HepG2 (cell line): ENCODE measurements at regions not wholly inside any gene's neighbourhood (a gene's known extent, or its start where the extent isn't known, plus 50 kb on each side); places are given as distances from the start of the nearest gene placed in this dataset.

Source experiments
- ATAC-seq: fragments of 200-7000 bp; cut with Tn5 transposase; 3 replicates; pipeline ENCODE4 v1.9.1; 2020; ENCODE audit warnings: mild to moderate bottlenecking, moderate library complexity
- BruUV-seq: library from RNA; stranded (reverse); fragments of 400-500 nt; replicated peaks from 2 replicates; lab custom pipeline; 2021; lab: Mats Ljungman, UMichigan
- CTCF ChIA-PET: fragments of 300-600 bp; formaldehyde crosslinking; extraction: SDS; loops from one replicate; lab custom pipeline; 2021; ENCODE audit warnings: low total read pairs, inconsistent platforms, low intra/inter-chr PET ratio; lab: Yijun Ruan, JAX
- POLR2A ChIA-PET: fragments of 350-600 bp; sonication (Branson Sonifier 250); formaldehyde crosslinking; loops from one replicate; lab custom pipeline; 2020; ENCODE audit warnings: antibody characterized with exemption, inconsistent platforms; lab: Yijun Ruan, JAX
- DNase-seq: peaks from one replicate; pipeline ENCODE4 v3.0.0-alpha.2; 2015; ENCODE audit warnings: low spot score
- FAIRE-seq: peaks from 3 replicates; lab custom pipeline; 2011; peaks lifted over from hg19 to GRCh38; lab: Jason Lieb, UNC
- H2AFZ ChIP-seq: one replicate; pipeline ENCODE4 v1.6.1; 2011; ENCODE audit warnings: low read length, inconsistent platforms
- H3K27ac ChIP-seq: fragments of 300-600 bp; 3 replicates; pipeline ENCODE4 v1.8.0; 2011; ENCODE audit warnings: mixed run types, mild to moderate bottlenecking, mixed read lengths, low read length, inconsistent platforms; ENCODE audit not compliant: insufficient read depth; ENCODE audit errors: extremely low read length
- H3K27me3 ChIP-seq, 2 experiments: fragments of 200-600 bp in 1 of 2; 2 replicates in 1 of 2; 3 replicates in 1 of 2; pipeline versions ENCODE4 v1.6.0 to v1.8.0; 2011; ENCODE audit warnings: low read length in 2 of 2, mild to moderate bottlenecking in 2 of 2, moderate library complexity in 2 of 2, inconsistent platforms in 1 of 2; ENCODE audit not compliant: insufficient read depth in 2 of 2, control insufficient read depth in 1 of 2
- H3K36me3 ChIP-seq, 2 experiments: fragments of 200-600 bp in 1 of 2; replicated peaks in 1 of 2; 2 replicates in 1 of 2; 3 replicates in 1 of 2; pipeline versions ENCODE4 v1.5.1 to v1.8.0; 2011; ENCODE audit warnings: low read length in 2 of 2, inconsistent platforms in 1 of 2; ENCODE audit not compliant: insufficient read depth in 2 of 2, control insufficient read depth in 1 of 2
- H3K4me1 ChIP-seq: 2 replicates; pipeline ENCODE4 v1.5.1; 2012; ENCODE audit warnings: low read length, inconsistent platforms; ENCODE audit not compliant: insufficient read depth
- H3K4me2 ChIP-seq: 2 replicates; pipeline ENCODE4 v1.6.0; 2011; ENCODE audit warnings: low read depth, low read length, inconsistent platforms
- H3K4me3 ChIP-seq, 3 experiments: fragments of 200-600 bp in 1 of 3; sonication (generic), shearing (Covaris generic) in 1 of 3; replicated peaks in 1 of 3; 2 replicates each; pipeline ENCODE4 v1.5.1; 2011 to 2016; ENCODE audit warnings: low read length in 3 of 3, inconsistent platforms in 2 of 3, low read depth in 2 of 3, mild to moderate bottlenecking in 2 of 3, control low read depth in 1 of 3, mixed read lengths in 1 of 3; ENCODE audit not compliant: insufficient read depth in 1 of 3
- H3K79me2 ChIP-seq: one replicate; pipeline ENCODE4 v1.6.1; 2011; ENCODE audit warnings: low read length, inconsistent platforms; ENCODE audit not compliant: insufficient read depth
- H3K9ac ChIP-seq: 2 replicates; pipeline ENCODE4 v1.6.0; 2011; ENCODE audit warnings: mild to moderate bottlenecking, low read depth, low read length, inconsistent platforms; ENCODE audit not compliant: insufficient read depth
- H3K9me3 ChIP-seq: 2 replicates; pipeline ENCODE4 v1.5.1; 2012; ENCODE audit warnings: mild to moderate bottlenecking, low read length
- H4K20me1 ChIP-seq: 2 replicates; pipeline ENCODE4 v1.6.0; 2011; ENCODE audit warnings: inconsistent platforms, mild to moderate bottlenecking, low read length, moderate library complexity; ENCODE audit not compliant: insufficient read depth
- FOXO1 ChIP-seq: sonication (generic); formaldehyde crosslinking; IDR thresholded peaks from 2 replicates; pipeline ENCODE4 v1.4.0; 2020; ENCODE audit warnings: missing genetic modification reagents
- MNT ChIP-seq: fragments of 450-650 bp; IDR thresholded peaks from 2 replicates; pipeline ENCODE4 v1.6.1; 2016
- MYC ChIP-seq: sonication (generic); formaldehyde crosslinking; IDR thresholded peaks from 2 replicates; pipeline ENCODE4 v1.9.0; 2021; ENCODE audit warnings: missing genetic modification reagents, borderline replicate concordance
- ONECUT2 ChIP-seq: sonication (generic); formaldehyde crosslinking; IDR thresholded peaks from 2 replicates; pipeline ENCODE4 v1.4.0; 2020; ENCODE audit warnings: missing genetic modification reagents
- SMAD1 ChIP-seq: sonication (generic); formaldehyde crosslinking; IDR thresholded peaks from 2 replicates; pipeline ENCODE4 v1.4.0; 2020; ENCODE audit warnings: missing genetic modification reagents, low read depth, mild to moderate bottlenecking, borderline replicate concordance
- TRIM24 ChIP-seq: sonication (generic); formaldehyde crosslinking; IDR thresholded peaks from 2 replicates; pipeline ENCODE4 v1.8.0; 2022; ENCODE audit warnings: mild to moderate bottlenecking, missing genetic modification reagents
- ZFP91 ChIP-seq: sonication (generic); formaldehyde crosslinking; IDR thresholded peaks from 2 replicates; pipeline ENCODE4 v1.9.0; 2022; ENCODE audit warnings: missing genetic modification reagents, mild to moderate bottlenecking, borderline replicate concordance
- ZMYM3 ChIP-seq: sonication (generic); formaldehyde crosslinking; IDR thresholded peaks from 2 replicates; pipeline ENCODE4 v1.5.1; 2020; ENCODE audit warnings: mild to moderate bottlenecking, missing genetic modification reagents
- ZNF687 ChIP-seq: sonication (generic); formaldehyde crosslinking; IDR thresholded peaks from 2 replicates; pipeline ENCODE4 v1.5.1; 2020; ENCODE audit warnings: mild to moderate bottlenecking, missing genetic modification reagents, moderate library complexity
- whole genome bisulfite sequencing: methylation state at CpG from one replicate; pipeline ENCODE4 v1.1.6; 2017; ENCODE audit warnings: low lambda C conversion rate; 5-methylcytosine and 5-hydroxymethylcytosine counted together
- in situ Hi-C: cut with HindIII; loops from 2 replicates; pipeline ENCODE4 v1.10.0; 2017; ENCODE audit warnings: low pct_unique_long_range_greater_than_20kb; ENCODE audit not compliant: extremely low pct_ligation_motif_present
- intact Hi-C: fragments of 100-400 bp; cut with micrococcal nuclease; formaldehyde crosslinking; loops from one replicate; pipeline ENCODE4 v1.10.0; 2022; ENCODE audit not compliant: unreplicated experiment

GRCh38 chr20:50271612-50272011 is 81.0 kb downstream of the CEBPB start:
- Histone ChIP-seq H3K9ac (no peak overlapping the region), H3K4me1 (peaks cover 100% of the 10 kb centered on the region), H3K27ac (no peak overlapping the region), H3K4me2 (no peak overlapping the region), H3K79me2 (no peaks in the 10 kb centered on the region), H3K36me3 (no peaks in the 10 kb centered on the region), H3K4me3 (no peak overlapping the region), H4K20me1 (no peaks in the 10 kb centered on the region), H3K27me3 (no peaks in the 10 kb centered on the region; a peak in 2 of 5 replicates), H2AFZ (no peak overlapping the region), H3K9me3 (no peaks in the 10 kb centered on the region)
- no peak for FAIRE-seq
- WGBS, result 61% methylated on average over 7 of the region's 7 CpGs
- CTCF ChIA-PET, result no interaction called here
- intact Hi-C loops (loop anchor here (5.0 kb wide), 1 partner anchor 36 kb away; no protein-coding TSS in a partner anchor), in situ Hi-C loops (loop anchor here (5.0 kb wide), 1 partner anchor 79 kb away; the partner anchor contains the start of gene CEBPB)
- POLR2A ChIA-PET, result interaction anchor here (0.9 to 2.5 kb wide), 2 partner anchors 8 to 28 kb away, joined by 4 to 5 read pairs; no protein-coding TSS in a partner anchor
- TF ChIP-seq TRIM24 (CRISPR knock-in tag), result peak; percentile 13; the same call in 1 of the 2 replicates
- no peak for TF ChIP-seq ONECUT2 (CRISPR knock-in tag)
- 0 out of 2 replicates have a peak, but pooled peaks have one; percentile 3 for TF ChIP-seq FOXO1 (CRISPR knock-in tag)
- TF ChIP-seq SMAD1 (CRISPR knock-in tag), result no peak
- TF ChIP-seq ZNF687 (CRISPR knock-in tag), result peak; percentile 40
- TF ChIP-seq ZFP91 (CRISPR knock-in tag), result 0 out of 2 replicates have a peak, but pooled peaks have one; percentile 16
- TF ChIP-seq MYC, result peak; percentile 46; the same call in 1 of the 2 replicates
- 0 out of 2 replicates have a peak, but pooled peaks have one; percentile 25 for TF ChIP-seq ZMYM3
- TF ChIP-seq MNT, result peak; percentile 33; the same call in 1 of the 2 replicates
- no peak for ATAC-seq
- no TSS peak for BruUV-seq
- no peak for DNase-seq
